Spinal cord (tissue), 9 donors: ENCODE measurements at regions not wholly inside any gene's neighbourhood (a gene's known extent, or its start where the extent isn't known, plus 50 kb on each side); places are given as distances from the start of the nearest gene placed in this dataset.
"Not testable (repeated sequence)": the region's sequence is repeated elsewhere in the genome, so short reads cannot be mapped to it uniquely, and the experiment has no call there.

Experiments
- DNase-seq, 6 donors: peaks; one replicate each; pipeline versions ENCODE4 v3.0.0 to v3.0.0-alpha.2; 2013 to 2015; ENCODE audit warnings: low spot score in 6 of 6, low read depth in 4 of 6
- H3K27ac ChIP-seq: one replicate; pipeline ENCODE4 v1.5.1; 2013; ENCODE audit warnings: low read depth, low read length, control low read depth
- H3K27me3 ChIP-seq: one replicate; pipeline ENCODE4 v1.6.1; 2013; ENCODE audit warnings: low read length; ENCODE audit not compliant: control insufficient read depth, insufficient read depth
- H3K36me3 ChIP-seq: one replicate; pipeline ENCODE4 v1.6.1; 2013; ENCODE audit warnings: low read length; ENCODE audit not compliant: control insufficient read depth, insufficient read depth
- H3K4me1 ChIP-seq: one replicate; pipeline ENCODE4 v1.6.1; 2013; ENCODE audit warnings: low read length; ENCODE audit not compliant: control insufficient read depth, insufficient read depth
- H3K4me3 ChIP-seq: one replicate; pipeline ENCODE4 v1.5.1; 2013; ENCODE audit warnings: low read depth, low read length, control low read depth
- H3K9me3 ChIP-seq: one replicate; pipeline ENCODE4 v1.6.1; 2013; ENCODE audit warnings: low read length; ENCODE audit not compliant: control insufficient read depth, insufficient read depth
- WGBS: methylation state at CpG from one replicate; pipeline ENCODE4 v1.1.5; 2013; ENCODE audit warnings: missing lambda C conversion rate; ENCODE audit not compliant: insufficient coverage; 5-methylcytosine and 5-hydroxymethylcytosine counted together
- donor health status: healthy.

DNA sequence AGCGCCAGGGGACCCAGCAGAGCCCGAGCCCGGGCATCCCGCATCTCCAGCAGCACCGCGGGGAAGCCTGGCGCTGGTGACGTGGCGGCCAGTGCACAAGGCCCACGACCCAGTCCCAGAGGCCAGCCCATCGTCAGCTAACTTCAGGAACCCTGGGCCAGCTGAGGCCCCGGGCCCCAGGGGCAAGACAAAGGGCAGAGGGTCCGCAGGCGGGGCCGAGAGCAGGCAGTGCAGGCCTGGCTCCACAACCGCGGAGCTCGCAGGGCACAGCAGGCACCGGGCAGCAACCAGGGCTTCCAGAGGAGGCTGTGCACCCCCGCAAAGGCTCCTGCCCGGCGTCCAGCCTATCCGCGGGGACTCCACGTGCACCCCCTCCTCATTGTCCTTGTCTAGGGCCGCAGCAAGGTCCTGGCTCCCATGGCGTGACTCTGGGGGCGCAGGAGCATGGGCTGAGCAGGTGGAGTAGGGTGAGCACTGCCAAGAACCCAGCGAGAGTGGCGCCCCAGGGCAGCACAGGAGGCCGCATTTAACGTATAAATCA lies 352.5 kb downstream of the KCNJ18 start:
- 78% methylated on average over 26 of the region's 32 CpGs for WGBS
- H3K27me3 ChIP-seq, H3K4me1 ChIP-seq, H3K36me3 ChIP-seq, H3K27ac ChIP-seq, H3K9me3 ChIP-seq, DNase-seq, H3K4me3 ChIP-seq: not testable (repeated sequence)

DNA sequence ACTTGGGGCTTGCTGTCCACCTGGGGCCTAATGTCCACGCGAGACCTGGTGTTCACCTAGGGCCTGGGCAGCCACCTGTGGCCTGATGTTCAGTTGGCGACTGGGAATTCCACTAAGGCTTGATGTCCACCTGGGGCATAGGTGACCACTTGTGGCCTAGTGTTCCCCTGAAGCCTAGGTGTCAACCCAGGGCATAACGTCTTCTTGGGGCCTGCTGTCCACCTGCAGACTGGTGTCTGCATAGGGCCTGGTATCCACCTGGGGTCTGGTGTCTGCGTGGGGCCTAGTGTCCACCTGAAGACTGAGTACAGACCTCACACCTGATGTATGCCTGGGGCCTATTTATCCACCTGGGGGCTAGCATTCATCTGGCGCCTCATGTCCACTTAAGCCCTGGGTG lies 355.2 kb downstream of the KCNJ18 start:
- H3K36me3 ChIP-seq, H3K27ac ChIP-seq: not testable (repeated sequence)
- WGBS, result 76% methylated on average over 4 of the region's 6 CpGs

DNA sequence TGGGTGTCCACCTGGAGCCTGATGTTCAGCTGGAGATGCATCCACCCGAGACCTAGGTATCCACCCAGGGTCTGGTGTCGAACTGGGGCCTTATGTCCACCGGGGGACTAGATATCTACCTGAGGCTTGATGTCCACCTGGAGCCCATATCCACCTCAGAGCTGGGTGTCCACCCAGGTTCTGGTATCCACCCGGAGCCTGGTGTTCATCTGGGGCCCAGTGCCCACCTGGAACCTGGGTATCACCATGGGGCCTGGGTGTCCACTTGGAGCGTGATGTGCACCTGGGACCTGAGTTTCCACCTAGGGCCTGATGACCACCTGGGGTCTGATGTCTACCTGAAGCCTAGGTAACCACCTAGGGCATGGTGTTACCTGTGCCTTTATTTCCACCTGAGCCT lies 355.9 kb downstream of the KCNJ18 start:
- H3K4me1 ChIP-seq, DNase-seq, H3K27ac ChIP-seq, H3K36me3 ChIP-seq, H3K27me3 ChIP-seq, H3K4me3 ChIP-seq, H3K9me3 ChIP-seq: not testable (repeated sequence)
- 73% methylated on average over 4 of the region's 5 CpGs for WGBS

More for the DNA sequence above, 355.2 kb downstream of the KCNJ18 start:
- not testable (repeated sequence) for H3K4me3 ChIP-seq, DNase-seq, H3K27me3 ChIP-seq, H3K4me1 ChIP-seq, H3K9me3 ChIP-seq

DNA sequence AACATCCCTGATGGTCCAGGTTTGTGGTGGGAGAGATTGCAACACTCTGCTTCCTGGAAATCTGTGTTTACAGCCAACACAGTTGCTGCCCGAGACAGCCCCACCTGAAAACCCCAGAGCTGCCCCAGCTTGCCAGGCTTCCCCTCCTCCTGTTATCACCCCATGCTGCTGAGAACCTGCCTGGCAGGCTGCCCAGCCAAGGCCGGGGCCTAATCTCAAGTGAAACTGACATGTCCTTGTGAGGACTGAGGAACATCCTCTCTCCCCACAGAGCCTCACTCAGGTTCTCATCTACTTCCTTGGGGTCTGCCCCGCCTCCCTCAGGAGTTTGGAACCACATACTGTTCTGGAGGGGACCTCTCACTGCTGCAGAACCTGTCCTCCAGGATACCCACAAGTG lies 358.4 kb downstream of the KCNJ18 start:
- H3K27ac ChIP-seq, H3K4me1 ChIP-seq, H3K9me3 ChIP-seq, DNase-seq, H3K4me3 ChIP-seq, H3K36me3 ChIP-seq, H3K27me3 ChIP-seq: not testable (repeated sequence)
- WGBS, result 86% methylated on average over 1 of the region's 3 CpGs

DNA sequence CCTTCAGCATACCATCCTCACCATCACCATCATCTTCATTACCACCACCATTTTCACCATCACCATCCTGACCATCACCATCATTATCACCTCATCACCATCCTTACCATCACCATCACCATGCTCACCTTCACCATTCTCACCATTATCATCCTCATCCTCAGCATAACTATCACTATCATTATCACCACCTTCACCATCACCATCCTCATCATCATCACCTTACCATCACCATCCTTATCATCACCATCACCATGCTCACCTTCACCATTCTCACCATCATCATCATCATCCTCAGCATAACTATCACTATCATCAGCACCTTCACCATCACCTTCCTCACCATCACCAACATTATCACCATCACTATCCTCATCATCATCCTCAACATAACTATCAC lies 360.4 kb downstream of the KCNJ18 start:
- not testable (repeated sequence) for H3K27me3 ChIP-seq, H3K4me3 ChIP-seq, H3K4me1 ChIP-seq, H3K36me3 ChIP-seq, DNase-seq, H3K27ac ChIP-seq, H3K9me3 ChIP-seq

DNA sequence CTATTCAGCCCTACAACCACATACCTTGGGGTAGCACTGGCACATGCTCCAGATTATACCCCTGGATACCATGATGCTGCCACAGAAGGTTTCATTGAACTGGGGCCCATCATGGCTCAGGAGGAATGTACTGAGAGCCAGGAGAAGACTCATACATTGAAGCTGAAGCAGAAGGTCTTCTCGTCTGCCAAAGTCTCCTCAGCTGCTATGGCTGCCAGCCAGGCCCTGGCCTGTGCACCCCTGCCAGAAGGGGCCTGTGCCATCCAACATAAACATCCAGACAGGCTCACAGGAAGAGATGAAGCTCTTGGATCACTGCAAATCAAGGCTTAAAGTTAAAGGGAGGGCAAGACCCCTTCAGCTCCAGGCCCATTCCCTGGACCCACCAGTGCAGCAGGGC lies 364.2 kb downstream of the KCNJ18 start:
- H3K9me3 ChIP-seq, H3K36me3 ChIP-seq, DNase-seq, H3K4me1 ChIP-seq, H3K4me3 ChIP-seq, H3K27ac ChIP-seq, H3K27me3 ChIP-seq: not testable (repeated sequence)
- no CpG with 5 or more reads among the region's 1 CpG for WGBS

DNA sequence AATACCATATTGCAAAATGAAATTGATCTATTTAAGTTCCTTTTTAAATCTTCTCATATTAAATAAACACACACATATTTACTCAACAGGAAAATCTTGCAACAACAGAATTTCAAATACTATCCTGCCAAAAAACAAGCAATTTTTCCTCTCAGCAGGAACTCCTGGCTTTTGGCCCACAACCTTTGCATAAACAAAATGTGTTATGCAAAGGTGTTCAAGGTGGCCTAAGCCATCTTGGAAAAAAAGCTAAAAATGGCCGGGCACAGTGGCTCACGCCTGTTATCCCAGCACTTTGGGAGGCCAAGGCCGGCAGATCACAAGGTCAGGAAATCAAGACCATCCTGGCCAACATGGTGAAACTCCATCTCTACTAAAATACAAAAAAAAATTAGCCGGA lies 383.6 kb downstream of the KCNJ18 start:
- H3K27me3 ChIP-seq, DNase-seq, H3K36me3 ChIP-seq, H3K27ac ChIP-seq, H3K4me3 ChIP-seq, H3K4me1 ChIP-seq, H3K9me3 ChIP-seq: not testable (repeated sequence)
- WGBS, result no CpG with 5 or more reads among the region's 4 CpGs

DNA sequence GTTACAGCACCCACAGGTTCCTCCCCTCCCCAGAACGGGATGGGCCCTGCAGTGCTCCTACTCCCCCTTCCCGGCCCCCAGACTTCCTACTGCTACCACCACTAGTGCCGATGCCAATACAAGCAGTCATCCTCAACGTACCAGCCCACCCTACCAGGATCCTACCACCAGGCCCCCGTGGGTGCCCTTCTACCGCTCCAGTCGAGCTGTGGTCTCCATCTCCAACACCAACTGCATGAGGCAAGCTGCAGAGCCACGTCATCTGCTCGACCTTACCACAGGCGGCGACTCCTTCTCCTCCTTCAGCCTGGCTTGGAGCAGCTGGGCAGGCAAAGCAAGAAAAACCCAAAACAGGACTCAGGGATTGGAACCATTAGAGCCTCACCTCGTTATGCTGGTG lies 396.3 kb downstream of the KCNJ18 start:
- H3K4me1 ChIP-seq, H3K27ac ChIP-seq, H3K27me3 ChIP-seq, H3K36me3 ChIP-seq, H3K4me3 ChIP-seq, H3K9me3 ChIP-seq, DNase-seq: not testable (repeated sequence)
- WGBS, result 61% methylated on average over 9 of the region's 12 CpGs

DNA sequence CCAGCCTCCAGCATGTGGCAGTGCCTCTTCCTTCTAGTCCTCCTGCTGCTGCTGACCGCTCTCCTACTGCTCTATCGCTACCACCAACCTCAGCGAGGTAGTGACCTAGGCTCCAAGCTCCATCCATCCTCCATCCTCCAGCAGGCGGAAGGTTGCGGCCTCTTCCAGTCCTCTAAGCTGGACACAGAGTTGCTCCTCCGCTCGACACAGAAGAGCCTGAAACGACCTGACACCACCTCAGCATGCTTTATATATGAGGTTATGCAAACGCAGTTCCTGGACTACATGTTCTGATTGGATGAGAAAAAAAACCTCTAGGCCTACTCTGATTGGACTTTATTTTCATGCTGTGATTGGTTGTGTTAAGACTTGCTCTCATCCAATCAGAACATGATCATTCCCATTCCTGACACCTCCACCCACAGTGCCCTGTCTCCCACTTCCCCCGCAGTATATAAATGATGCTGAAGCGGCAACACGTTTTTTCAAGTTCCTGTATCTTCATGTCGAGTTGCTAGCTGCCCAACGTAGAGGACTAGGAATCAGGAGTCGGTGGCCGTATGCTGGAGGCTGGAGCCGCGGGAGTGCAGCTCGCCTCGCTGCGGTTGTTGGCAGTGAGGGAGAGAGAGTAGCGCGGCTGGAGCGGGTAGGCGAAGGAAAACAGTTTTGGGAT lies 398.1 kb downstream of the KCNJ18 start:
- Histone ChIP-seq H3K36me3 (no peaks in the 10 kb centered on the region), H3K4me1 (no peaks in the 10 kb centered on the region), H3K9me3 (no peaks in the 10 kb centered on the region), H3K4me3 (no peak overlapping the region), H3K27ac (no peak overlapping the region), H3K27me3 (no peaks in the 10 kb centered on the region)
- WGBS, result 85% methylated on average over 19 of the region's 25 CpGs
- no peak for DNase-seq

DNA sequence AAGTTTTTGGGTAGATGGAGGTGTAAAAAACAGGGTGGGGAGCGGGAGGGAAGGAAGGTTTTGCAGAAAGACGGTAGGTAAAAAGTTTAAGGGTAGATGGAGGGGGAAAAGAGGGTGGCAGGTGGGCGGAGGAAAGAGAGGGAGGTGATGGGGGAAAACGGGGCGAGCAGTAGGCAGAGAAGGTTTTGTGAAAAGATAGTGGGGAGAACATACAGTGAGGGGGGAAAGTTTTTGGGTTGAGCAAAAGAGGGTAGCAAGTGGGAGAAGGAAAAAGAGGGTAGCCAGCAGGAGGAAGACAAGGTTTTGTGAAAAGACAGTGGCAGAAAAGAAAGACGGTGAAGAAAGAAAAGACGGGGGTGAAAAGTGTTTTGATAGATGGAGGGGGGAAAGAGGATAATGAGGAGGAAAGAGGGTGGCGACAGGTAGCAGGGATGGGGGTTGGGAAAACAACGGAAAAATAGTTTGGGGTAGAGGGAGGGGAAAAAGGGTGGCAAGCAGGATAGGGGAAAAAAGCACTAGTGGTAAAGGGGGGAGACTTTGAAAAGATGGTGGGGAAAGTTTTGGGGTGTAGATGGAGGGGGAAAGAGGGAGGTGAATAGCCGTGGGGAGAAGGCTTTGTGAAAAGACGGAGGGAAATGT lies 398.8 kb downstream of the KCNJ18 start:
- H3K36me3 ChIP-seq, H3K4me3 ChIP-seq, H3K9me3 ChIP-seq, H3K27me3 ChIP-seq, DNase-seq, H3K4me1 ChIP-seq, H3K27ac ChIP-seq: not testable (repeated sequence)
- WGBS, result 79% methylated on average over 9 of the region's 11 CpGs
